ENCODE measurements at regions not wholly inside any gene's neighbourhood (a gene's known extent, or its start where the extent isn't known, plus 50 kb on each side); places are given as distances from the start of the nearest gene placed in this dataset.
"Not testable (repeated sequence)": the region's sequence is repeated elsewhere in the genome, so short reads cannot be mapped to it uniquely, and the experiment has no call there.

GRCh38 chr3:104279617-104280016 is 1087.1 kb upstream of the ALCAM start:
- DNase-seq (ENCODE audit: low read depth in 4 of 4, low spot score in 3 of 4) = no peak

GRCh38 chr3:104281713-104282112 is 1085.0 kb upstream of the ALCAM start:
- DNase-seq (ENCODE audit: low read depth in 4 of 4, low spot score in 3 of 4) = no peak

DNA sequence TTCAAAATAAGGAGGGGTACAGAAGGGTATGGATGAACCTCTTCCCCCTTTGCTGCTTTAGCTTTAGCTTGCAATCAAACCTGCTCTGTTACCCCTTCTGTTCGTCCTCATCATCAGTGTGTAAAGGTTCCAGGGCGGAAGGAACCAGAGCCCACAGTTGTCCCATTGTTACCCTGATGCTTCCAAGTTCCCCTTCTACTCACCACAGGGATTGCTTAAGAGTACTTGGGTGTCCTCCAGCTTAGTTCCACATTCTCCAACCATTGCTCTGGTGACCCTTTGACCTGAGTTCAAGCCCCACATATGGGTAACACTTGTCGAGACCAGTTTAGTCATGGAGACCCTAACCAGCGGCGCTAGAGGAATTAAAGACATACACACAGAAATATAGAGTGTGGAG is 1080.1 kb upstream of the ALCAM start:
- DNase-seq (ENCODE audit: low read depth in 4 of 4, low spot score in 3 of 4) = no peak

GRCh38 chr3:104291437-104291851 is 1075.3 kb upstream of the ALCAM start:
- no peak for DNase-seq (ENCODE audit: low read depth in 4 of 4, low spot score in 3 of 4)

DNA sequence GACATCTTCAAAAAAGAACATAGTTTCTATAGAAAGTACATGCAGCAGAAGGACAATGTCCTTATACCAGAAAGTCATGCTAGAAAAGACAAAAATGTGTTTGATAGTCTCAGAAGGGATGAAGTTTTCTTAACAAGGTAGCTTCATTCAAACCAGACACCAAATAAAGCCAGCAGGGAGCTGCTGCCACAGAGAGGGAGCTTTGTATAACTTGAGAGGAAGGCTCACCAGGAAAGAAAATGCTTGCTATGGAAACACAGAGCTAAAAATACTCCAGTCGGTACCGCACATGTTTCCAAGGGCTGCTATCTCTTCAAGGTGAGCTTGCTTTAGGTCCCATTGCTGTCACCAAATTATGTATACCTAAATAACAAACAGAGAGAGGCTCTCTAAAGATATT is 1074.8 kb upstream of the ALCAM start:
- no peak for DNase-seq (ENCODE audit: low read depth in 4 of 4, low spot score in 3 of 4)

DNA sequence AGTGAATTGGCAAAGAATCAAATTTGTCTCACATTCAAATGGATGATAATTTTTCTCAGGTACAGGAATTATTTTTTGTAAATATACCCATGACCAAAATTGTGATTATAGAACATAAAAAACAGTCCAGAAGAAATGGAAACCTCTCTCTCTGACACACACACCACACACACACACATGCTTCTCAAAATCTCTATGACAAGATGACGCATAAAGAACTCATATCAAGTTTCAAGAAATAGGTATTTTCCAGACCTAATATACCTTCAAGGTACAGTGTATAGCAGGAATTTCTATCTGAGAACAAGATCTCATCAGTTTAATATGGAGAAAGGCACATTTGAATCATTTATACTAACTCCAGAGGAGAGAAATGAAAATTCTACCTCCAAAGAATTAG is 1069.1 kb upstream of the ALCAM start:
- DNase-seq (ENCODE audit: low read depth in 4 of 4, low spot score in 3 of 4) = no peak

GRCh38 chr3:104298662-104299061 is 1068.0 kb upstream of the ALCAM start:
- DNase-seq (ENCODE audit: low read depth in 4 of 4, low spot score in 3 of 4) = no peak

- DNase-seq (ENCODE audit: low read depth in 4 of 4, low spot score in 3 of 4) = no peak
These were observed 1050.6 kb upstream of the ALCAM start for GRCh38 chr3:104316118-104316517.

GRCh38 chr3:104323226-104323625 is 1043.5 kb upstream of the ALCAM start:
- DNase-seq (ENCODE audit: low read depth in 4 of 4, low spot score in 3 of 4) = no peak

GRCh38 chr3:104347291-104347690 is 1019.4 kb upstream of the ALCAM start:
- DNase-seq (ENCODE audit: low read depth in 4 of 4, low spot score in 3 of 4) = no peak

GRCh38 chr3:104349836-104350235 is 1016.9 kb upstream of the ALCAM start:
- no peak for DNase-seq (ENCODE audit: low read depth in 4 of 4, low spot score in 3 of 4)

DNA sequence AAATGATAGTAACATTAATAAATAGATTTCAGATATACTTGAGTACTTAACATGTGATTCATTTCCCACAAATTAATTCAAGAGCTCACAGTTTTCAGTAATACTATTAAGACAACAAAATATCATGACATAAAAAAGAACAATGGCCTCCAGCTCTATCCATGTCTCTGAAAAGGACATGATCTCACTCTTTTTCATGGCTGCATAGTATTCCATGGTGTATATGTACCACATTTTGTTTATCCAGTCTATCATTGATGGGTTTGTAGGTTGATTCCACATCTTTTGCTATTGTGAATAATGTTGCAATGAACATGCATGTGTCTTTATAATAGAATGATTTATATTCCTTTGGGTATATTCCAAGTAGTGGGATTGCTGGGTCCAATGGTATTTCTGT is 1012.8 kb upstream of the ALCAM start:
- DNase-seq (ENCODE audit: low read depth in 4 of 4, low spot score in 3 of 4) = no peak

GRCh38 chr3:104359546-104359945 is 1007.2 kb upstream of the ALCAM start:
- no peak for DNase-seq (ENCODE audit: low read depth in 4 of 4, low spot score in 3 of 4)

DNA sequence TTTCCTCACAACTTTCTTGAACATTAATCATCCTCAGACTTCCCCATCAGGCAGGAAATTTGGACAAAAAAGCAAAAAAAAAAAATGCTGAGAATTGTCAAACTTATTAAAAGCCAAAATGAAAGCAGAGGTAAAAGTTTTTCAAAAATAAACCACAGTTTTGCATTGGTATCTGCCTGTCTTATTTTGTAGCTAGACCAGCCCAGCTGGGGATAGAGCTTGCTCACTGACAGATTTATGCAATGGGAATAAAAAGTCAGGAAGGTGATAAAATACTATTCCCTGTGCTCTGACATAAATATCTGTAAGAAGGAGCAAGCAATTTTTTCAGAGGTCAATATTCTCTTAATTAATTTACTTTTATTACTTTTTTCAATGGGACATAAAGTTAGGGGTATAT is 1006.7 kb upstream of the ALCAM start:
- DNase-seq (ENCODE audit: low read depth in 4 of 4, low spot score in 3 of 4) = no peak

DNA sequence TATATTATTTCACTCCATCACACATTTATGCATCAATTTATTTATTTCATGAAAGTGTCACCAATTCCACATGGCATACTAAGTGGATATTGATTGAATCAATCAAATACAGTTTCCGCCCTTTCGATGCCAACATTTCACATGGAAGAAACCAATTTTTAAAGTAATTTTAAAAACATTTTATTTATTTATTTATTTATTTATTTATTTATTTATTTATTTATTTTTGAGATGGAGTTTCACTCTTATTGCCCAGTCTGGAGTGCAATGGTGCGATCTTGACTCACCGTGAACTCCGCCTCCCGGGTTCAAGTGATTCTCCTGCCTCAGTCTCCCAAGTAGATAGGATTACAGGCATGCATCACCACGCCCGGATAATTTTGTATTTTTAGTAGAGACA is 1005.0 kb upstream of the ALCAM start:
- not testable (repeated sequence) for DNase-seq (ENCODE audit: low read depth in 4 of 4, low spot score in 3 of 4)

- no peak for DNase-seq (ENCODE audit: low read depth in 4 of 4, low spot score in 3 of 4)
These were observed 1004.4 kb upstream of the ALCAM start for GRCh38 chr3:104362319-104362718.

- no peak for DNase-seq (ENCODE audit: low read depth in 4 of 4, low spot score in 3 of 4)
These were observed 999.7 kb upstream of the ALCAM start for GRCh38 chr3:104367000-104367399.

- no peak for DNase-seq (ENCODE audit: low read depth in 4 of 4, low spot score in 3 of 4)
These were observed 997.9 kb upstream of the ALCAM start for GRCh38 chr3:104368760-104369159.

DNA sequence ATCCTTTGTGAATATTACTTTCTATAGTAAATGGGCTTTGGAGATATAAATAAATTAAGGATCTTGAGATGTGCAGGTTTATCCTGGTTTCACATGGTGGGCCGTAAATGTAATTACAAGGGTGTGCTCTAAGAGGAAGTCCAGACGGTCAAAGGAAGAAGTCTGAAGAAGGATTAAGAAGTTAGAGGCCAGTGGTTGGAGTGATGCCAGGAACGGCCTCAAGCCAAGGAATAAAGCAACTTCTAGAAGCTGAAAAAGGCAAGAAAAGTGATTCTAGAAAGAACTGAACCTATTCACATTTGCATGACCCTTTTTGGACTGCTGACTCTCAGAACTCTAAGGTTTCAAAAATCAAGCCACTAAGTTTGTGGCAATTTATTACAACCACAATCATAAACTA is 981.3 kb upstream of the ALCAM start:
- no peak for DNase-seq (ENCODE audit: low read depth in 4 of 4, low spot score in 3 of 4)

DNA sequence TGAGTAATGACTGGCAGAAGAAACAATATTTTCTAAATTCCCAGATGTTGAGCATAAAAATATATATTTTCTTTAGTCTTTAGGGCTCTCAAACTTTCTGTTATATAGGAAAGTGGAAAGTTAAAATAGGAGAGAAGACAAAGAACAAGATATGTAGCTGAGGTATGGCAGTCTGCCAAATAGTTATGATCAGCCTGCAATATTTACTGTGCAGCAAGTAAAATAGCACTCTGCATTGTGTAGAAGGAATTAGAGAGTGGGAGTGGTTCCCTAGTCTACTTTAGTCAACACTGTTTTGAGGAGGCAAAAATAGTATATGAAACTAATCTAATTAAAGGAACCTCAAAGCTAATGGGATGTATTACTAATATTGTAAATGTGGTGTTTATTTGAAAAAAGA is 978.1 kb upstream of the ALCAM start:
- DNase-seq (ENCODE audit: low read depth in 4 of 4, low spot score in 3 of 4) = no peak

- no peak for DNase-seq (ENCODE audit: low read depth in 4 of 4, low spot score in 3 of 4)
These were observed 974.4 kb upstream of the ALCAM start for GRCh38 chr3:104392327-104392726.

DNA sequence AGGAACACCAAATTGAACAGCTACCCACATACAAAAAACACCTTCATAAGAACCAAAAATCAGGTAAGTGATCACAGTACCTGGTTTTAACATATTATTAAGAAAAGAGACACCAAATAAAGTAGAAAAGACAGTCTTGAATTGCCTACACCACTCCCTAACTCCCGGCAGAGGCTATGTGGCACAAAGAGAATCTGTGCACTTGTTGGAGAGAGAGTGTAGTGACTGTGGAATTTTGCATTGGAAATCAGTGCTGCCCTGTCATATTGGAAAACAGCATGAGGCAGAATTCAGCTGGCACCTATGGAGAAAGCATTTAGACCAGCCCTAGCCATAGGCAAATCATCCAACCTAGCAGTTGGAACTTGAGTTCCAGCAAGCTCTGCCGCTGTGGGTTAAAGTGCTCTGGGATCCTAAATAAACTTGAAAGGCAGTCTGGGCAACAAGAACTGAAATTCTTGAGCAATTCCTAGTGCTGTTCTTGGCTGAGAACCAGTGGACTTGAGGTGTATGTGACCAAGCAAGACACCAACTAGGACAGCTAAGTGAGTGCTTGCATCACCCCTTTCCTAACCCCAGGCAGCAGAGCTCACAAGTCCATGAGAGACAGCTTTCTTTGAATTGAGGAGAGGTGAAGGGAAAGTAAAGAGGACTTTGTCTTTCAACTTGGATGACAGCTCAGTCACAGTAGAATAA is 969.6 kb upstream of the ALCAM start:
- DNase-seq (ENCODE audit: low read depth in 4 of 4, low spot score in 3 of 4) = no peak

GRCh38 chr3:104397713-104398112 is 969.0 kb upstream of the ALCAM start:
- no peak for DNase-seq (ENCODE audit: low read depth in 4 of 4, low spot score in 3 of 4)

Measured in right renal pelvis (tissue), 4 donors.